Endothelial cell of umbilical vein (primary cell): ENCODE measurements at regions not wholly inside any gene's neighbourhood (a gene's known extent, or its start where the extent isn't known, plus 50 kb on each side); places are given as distances from the start of the nearest gene placed in this dataset.

Source experiments
- EZH2 ChIP-seq: IDR thresholded peaks from 2 replicates; pipeline ENCODE4 v1.6.1; 2012; ENCODE audit warnings: borderline replicate concordance, low read depth, mild to moderate bottlenecking, moderate library complexity, low read length, inconsistent platforms; ENCODE audit not compliant: severe bottlenecking
- FOS ChIP-seq: IDR thresholded peaks from 2 replicates; pipeline ENCODE4 v1.6.1; 2011; ENCODE audit warnings: mild to moderate bottlenecking, low read length, moderate library complexity, borderline replicate concordance; ENCODE audit not compliant: insufficient read depth
- GATA2 ChIP-seq: IDR thresholded peaks from 2 replicates; pipeline ENCODE4 v1.7.0; 2011; ENCODE audit warnings: low read depth, mild to moderate bottlenecking, moderate library complexity, mixed read lengths, low read length; ENCODE audit not compliant: insufficient read length, insufficient read depth
- JUN ChIP-seq: IDR thresholded peaks from 2 replicates; pipeline ENCODE4 v1.6.1; 2011; ENCODE audit warnings: borderline replicate concordance, low read depth; ENCODE audit not compliant: insufficient read length, insufficient read depth
- POLR2A ChIP-seq: IDR thresholded peaks from 2 replicates; pipeline ENCODE4 v1.6.1; 2012; ENCODE audit warnings: low read depth, mild to moderate bottlenecking, control low read depth, low read length
- POLR2AphosphoS5 ChIP-seq: IDR thresholded peaks from 2 replicates; pipeline ENCODE4 v1.6.1; 2012; ENCODE audit warnings: low read depth, mild to moderate bottlenecking, control low read depth, low read length, moderate library complexity; ENCODE audit not compliant: insufficient read depth
- TF ChIP-seq, protein P1 (sequence below), 2 donors: IDR thresholded peaks; 1 replicate in 1 of 2; 2 replicates in 1 of 2; pipeline ENCODE4 v1.5.1; 2011; ENCODE audit warnings: low read length in 2 of 2, mild to moderate bottlenecking in 2 of 2, moderate library complexity in 2 of 2, control low read depth in 1 of 2, inconsistent platforms in 1 of 2, low read depth in 1 of 2; ENCODE audit not compliant: insufficient read depth in 1 of 2; ENCODE audit errors: extremely low read depth in 1 of 2
- TF ChIP-seq, protein P2 (sequence below): IDR thresholded peaks from 2 replicates; pipeline ENCODE4 v1.6.1; 2011; ENCODE audit not compliant: insufficient read depth, insufficient read length

GRCh38 chr5:68429510-68429909, 214.0 kb downstream of the PIK3R1 start:
- TF ChIP-seq, protein P1, sequence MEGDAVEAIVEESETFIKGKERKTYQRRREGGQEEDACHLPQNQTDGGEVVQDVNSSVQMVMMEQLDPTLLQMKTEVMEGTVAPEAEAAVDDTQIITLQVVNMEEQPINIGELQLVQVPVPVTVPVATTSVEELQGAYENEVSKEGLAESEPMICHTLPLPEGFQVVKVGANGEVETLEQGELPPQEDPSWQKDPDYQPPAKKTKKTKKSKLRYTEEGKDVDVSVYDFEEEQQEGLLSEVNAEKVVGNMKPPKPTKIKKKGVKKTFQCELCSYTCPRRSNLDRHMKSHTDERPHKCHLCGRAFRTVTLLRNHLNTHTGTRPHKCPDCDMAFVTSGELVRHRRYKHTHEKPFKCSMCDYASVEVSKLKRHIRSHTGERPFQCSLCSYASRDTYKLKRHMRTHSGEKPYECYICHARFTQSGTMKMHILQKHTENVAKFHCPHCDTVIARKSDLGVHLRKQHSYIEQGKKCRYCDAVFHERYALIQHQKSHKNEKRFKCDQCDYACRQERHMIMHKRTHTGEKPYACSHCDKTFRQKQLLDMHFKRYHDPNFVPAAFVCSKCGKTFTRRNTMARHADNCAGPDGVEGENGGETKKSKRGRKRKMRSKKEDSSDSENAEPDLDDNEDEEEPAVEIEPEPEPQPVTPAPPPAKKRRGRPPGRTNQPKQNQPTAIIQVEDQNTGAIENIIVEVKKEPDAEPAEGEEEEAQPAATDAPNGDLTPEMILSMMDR (IDR thresholded peaks at IDR 0.05; ENCODE audit: extremely low read depth in 1 of 2, insufficient read depth in 1 of 2, low read depth in 1 of 2, low read length in 2 of 2), result no peak
- TF ChIP-seq JUN (no peak), POLR2AphosphoS5 (no peak), GATA2 (no peak), POLR2A (no peak), EZH2 (no peak), FOS (no peak)
- TF ChIP-seq, protein P2, sequence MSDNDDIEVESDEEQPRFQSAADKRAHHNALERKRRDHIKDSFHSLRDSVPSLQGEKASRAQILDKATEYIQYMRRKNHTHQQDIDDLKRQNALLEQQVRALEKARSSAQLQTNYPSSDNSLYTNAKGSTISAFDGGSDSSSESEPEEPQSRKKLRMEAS, result no peak
